Activated CD4-positive, alpha-beta memory T cell treated with anti-CD3 and anti-CD28 coated beads, Interleukin-2, amount 10 ng/mL, durations not matched to agents 7 days and 5 days (primary cell): ENCODE measurements at regions not wholly inside any gene's neighbourhood (a gene's known extent, or its start where the extent isn't known, plus 50 kb on each side); places are given as distances from the start of the nearest gene placed in this dataset.
"Not testable (repeated sequence)": the region's sequence is repeated elsewhere in the genome, so short reads cannot be mapped to it uniquely, and the experiment has no call there.

Experiments
- CTCF ChIA-PET: fragments of 350-600 bp; sonication (Branson Sonifier 250); formaldehyde crosslinking; loops from one replicate; lab custom pipeline; 2021; ENCODE audit warnings: antibody characterized with exemption, inconsistent platforms; lab: Charles Lee
- POLR2A ChIA-PET: fragments of 350-600 bp; sonication (Branson Sonifier 250); formaldehyde crosslinking; loops from one replicate; lab custom pipeline; 2021; ENCODE audit warnings: antibody characterized with exemption; lab: Charles Lee
- DNase-seq: peaks from one replicate; pipeline ENCODE4 v3.0.0-alpha.2; 2020
- H3K27ac Mint-ChIP-seq: one replicate; pipeline ENCODE4 v1.8.0; 2021; ENCODE audit warnings: mild to moderate bottlenecking, mixed read lengths
- H3K27me3 Mint-ChIP-seq: one replicate; pipeline ENCODE4 v1.8.0; 2021; ENCODE audit warnings: mixed read lengths
- H3K36me3 Mint-ChIP-seq: one replicate; pipeline ENCODE4 v1.8.0; 2021; ENCODE audit warnings: low read depth, mixed read lengths
- H3K4me1 Mint-ChIP-seq: one replicate; pipeline ENCODE4 v1.8.0; 2021; ENCODE audit warnings: mixed read lengths
- H3K4me3 Mint-ChIP-seq: one replicate; pipeline ENCODE4 v1.8.0; 2021; ENCODE audit warnings: mild to moderate bottlenecking, mixed read lengths
- H3K9me3 Mint-ChIP-seq: one replicate; pipeline ENCODE4 v1.8.0; 2021; ENCODE audit warnings: mixed read lengths

DNA sequence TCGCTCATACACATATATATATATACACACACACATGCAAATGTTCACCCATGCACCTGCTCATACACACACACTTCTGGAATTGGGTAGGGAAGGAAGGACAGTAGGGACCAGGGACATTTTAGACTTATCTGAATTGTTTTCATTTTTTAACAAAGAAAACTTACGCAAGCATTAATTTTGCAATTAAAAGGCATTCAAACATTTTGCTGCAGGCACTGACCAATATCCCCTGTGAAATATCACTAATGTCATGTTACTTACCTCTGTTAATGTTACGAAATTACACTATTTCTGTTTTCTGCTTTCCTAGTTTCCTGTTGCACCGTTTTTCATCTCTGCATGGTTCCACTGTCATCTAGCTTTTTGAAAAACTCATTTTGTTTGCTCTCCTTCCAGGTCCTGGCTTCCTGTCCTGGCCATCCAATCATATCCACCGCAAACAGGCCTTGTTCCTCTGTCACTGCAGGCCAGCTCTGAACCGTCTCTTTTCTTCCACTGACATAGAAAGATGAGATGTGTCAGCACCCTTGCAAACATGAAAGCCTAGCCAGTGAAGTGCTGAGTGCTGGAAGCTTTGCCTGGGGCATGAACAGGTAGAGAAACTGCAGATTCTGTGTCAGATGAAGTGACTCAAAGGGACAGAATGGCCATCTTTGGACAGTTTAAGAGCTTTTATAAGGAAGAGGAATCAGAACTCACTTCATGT, 114.5 kb downstream of the SEPTIN7 start:
- H3K4me1 Mint-ChIP-seq, H3K27ac Mint-ChIP-seq, DNase-seq, H3K27me3 Mint-ChIP-seq, POLR2A ChIA-PET, H3K4me3 Mint-ChIP-seq, H3K9me3 Mint-ChIP-seq: not testable (repeated sequence)
- CTCF ChIA-PET = interaction anchor here (1.2 to 2.2 kb wide), 2 partner anchors 8 to 61 kb away, joined by 3 to 8 read pairs; no protein-coding TSS in a partner anchor
- H3K36me3 Mint-ChIP-seq = peaks cover 20% of the 10 kb centered on the region

DNA sequence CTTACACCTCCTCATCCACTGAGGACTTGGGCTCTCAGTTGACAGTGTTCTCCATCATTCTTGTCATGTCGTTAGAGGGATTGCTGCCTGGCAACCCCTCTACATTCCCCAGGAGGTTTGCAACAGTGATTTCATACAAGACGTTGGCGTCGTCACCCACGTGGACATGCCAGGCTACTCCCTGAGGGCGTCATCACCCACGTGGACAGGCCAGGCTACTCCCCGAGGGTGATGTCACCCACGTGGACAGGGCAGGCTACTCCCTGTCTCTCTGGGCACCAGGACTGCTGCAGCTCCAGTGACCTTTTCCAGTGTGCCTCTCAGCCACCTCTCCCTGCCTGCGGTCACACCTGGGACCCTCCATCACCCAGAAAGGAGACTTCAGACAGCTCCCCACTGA, 117.4 kb downstream of the SEPTIN7 start:
- CTCF ChIA-PET, H3K36me3 Mint-ChIP-seq, DNase-seq, H3K4me1 Mint-ChIP-seq, POLR2A ChIA-PET, H3K27ac Mint-ChIP-seq, H3K27me3 Mint-ChIP-seq, H3K9me3 Mint-ChIP-seq, H3K4me3 Mint-ChIP-seq: not testable (repeated sequence)

DNA sequence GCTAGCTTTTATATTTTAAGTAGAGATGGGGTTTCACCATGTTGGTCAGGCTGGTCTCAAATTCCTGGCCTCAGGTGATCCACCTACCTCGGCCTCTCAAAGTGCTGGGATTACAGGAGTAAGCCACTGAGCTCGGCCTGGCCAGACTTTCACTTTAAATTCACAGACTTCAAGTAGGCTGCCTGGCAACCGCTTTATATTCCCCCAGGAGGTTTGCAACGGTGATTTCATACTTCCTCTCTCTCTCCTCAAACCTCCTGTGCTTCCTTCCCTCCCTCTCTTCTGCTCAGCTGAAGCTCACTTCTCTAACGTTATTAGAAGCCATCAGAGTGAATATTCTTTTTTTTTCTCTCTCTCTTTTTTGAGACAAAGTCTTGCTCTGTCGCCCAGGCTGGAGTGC, 118.8 kb downstream of the SEPTIN7 start:
- H3K36me3 Mint-ChIP-seq, H3K27ac Mint-ChIP-seq, POLR2A ChIA-PET, H3K4me3 Mint-ChIP-seq, DNase-seq, H3K9me3 Mint-ChIP-seq, H3K4me1 Mint-ChIP-seq, CTCF ChIA-PET, H3K27me3 Mint-ChIP-seq: not testable (repeated sequence)

DNA sequence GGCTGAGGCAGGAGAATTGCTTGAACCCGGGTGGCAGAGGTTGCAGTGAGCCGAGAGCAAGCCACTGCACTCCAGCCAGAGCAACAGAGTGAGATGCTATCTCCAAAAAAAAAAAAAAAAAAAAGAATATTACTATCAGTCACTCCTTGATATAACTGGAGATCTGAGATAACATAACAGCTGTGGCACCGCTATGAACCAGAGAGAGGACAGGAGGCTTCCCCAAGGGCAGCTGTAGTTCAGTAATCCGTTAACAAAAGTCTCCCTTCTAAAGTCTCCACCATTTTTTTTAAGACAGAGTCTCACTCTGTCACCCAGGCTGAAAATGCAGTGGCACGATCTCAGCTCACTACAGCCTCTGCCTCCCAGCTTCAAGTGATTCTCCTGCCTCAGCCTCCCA, 120.5 kb downstream of the SEPTIN7 start:
- CTCF ChIA-PET, DNase-seq, H3K27ac Mint-ChIP-seq, H3K4me1 Mint-ChIP-seq, H3K9me3 Mint-ChIP-seq, POLR2A ChIA-PET, H3K36me3 Mint-ChIP-seq, H3K4me3 Mint-ChIP-seq, H3K27me3 Mint-ChIP-seq: not testable (repeated sequence)

DNA sequence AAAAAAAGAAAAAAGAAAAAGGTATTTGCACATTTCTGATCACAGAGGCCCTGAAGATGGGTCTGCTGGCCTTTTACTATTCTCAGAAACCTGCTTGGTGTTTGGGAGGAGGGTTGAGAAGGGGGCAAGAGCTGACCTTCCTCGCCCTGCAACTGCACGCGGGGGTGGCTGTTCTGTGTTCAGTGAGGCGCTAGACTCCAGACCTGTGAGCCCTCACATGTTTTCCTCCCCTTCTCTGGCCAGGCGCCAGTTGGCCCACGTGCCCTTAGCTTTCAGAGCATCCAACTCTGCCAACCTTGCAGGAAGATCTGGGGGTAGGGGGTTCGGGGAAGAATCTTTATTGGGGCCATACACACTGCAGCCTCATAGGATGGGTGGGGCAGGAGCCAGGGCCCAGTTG, 123.8 kb downstream of the SEPTIN7 start:
- H3K36me3 Mint-ChIP-seq, POLR2A ChIA-PET, DNase-seq, CTCF ChIA-PET, H3K4me3 Mint-ChIP-seq, H3K4me1 Mint-ChIP-seq, H3K27ac Mint-ChIP-seq, H3K9me3 Mint-ChIP-seq, H3K27me3 Mint-ChIP-seq: not testable (repeated sequence)

DNA sequence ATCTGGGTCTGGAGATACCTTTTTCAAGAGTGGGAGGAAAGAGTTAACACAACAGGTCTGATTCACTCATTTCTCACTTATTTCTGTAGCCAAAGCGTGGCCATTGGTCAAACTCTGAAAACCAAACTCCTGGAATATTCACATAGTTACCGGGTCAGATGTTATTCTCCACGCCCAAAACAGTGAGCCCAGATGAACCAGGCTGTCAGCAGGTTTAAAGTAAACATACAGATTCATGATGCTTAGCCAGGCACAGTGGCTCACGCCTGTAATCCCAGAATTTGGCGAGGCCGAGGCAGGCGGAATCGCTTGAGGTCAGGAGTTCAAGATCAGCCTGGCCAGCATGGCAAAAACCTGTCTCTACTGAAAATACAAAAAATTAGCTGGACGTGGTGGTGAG, 126.1 kb downstream of the SEPTIN7 start:
- DNase-seq, H3K27ac Mint-ChIP-seq, H3K27me3 Mint-ChIP-seq, H3K9me3 Mint-ChIP-seq, POLR2A ChIA-PET, H3K4me1 Mint-ChIP-seq, CTCF ChIA-PET, H3K4me3 Mint-ChIP-seq, H3K36me3 Mint-ChIP-seq: not testable (repeated sequence)

DNA sequence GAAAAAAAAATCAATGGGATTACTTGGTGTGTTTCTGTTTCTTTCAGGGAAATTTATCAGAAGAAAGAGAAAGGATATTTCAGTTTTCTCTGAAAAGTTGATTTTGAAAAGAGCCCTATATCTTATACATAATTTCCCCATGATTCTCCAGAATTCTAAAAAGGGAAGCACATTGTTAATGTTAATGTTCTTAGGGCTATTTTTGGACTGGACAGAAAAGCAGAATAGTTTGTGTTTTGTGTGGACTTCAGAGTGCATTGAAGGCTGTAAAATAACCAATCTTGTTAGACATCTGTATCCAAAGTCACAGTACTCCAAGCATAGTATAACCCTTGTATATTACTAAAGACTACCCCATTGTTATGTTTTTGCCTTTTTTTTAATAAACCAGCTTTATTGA, 130.3 kb downstream of the SEPTIN7 start:
- H3K36me3 Mint-ChIP-seq, DNase-seq, H3K4me1 Mint-ChIP-seq, POLR2A ChIA-PET, H3K4me3 Mint-ChIP-seq, CTCF ChIA-PET, H3K27ac Mint-ChIP-seq, H3K9me3 Mint-ChIP-seq, H3K27me3 Mint-ChIP-seq: not testable (repeated sequence)

DNA sequence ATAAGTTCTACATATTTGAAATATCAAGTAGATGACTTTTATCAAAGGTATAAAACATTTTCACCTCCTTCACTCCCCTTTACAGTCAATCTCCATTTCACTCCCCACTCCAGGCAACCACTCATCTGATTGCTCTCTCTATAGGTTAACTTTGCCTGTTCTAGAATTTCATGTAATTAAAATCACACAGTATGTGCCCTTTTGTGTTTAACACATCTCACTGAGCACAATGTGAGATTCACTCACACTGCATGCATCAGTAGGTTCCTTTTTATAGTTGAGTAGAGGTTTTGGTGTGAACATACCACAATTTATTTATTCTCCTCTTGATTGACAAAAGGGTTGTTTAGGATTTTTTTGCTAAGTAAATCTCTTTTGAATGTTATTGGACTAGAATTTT, 130.7 kb downstream of the SEPTIN7 start:
- H3K27me3 Mint-ChIP-seq, CTCF ChIA-PET, H3K4me3 Mint-ChIP-seq, H3K4me1 Mint-ChIP-seq, H3K9me3 Mint-ChIP-seq, H3K27ac Mint-ChIP-seq, DNase-seq, H3K36me3 Mint-ChIP-seq, POLR2A ChIA-PET: not testable (repeated sequence)

DNA sequence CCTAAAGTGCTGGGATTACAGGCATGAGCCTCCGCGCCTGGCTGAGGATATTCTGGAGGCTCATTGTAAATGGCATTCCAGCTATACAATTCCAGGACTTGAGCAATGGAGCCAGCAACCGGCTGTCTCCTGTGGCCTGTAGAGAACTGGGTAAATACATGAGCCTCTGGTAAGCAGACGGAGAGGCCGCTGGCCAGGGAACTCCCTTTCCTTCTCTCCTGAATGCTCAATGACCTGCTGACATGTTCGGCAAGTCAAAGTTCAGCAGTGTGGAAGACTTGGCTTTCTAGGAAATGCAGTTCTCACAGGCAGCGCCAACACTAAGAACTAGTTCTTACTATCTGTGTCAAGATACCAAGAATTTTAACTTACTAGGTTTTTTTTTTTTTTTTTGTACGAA, 139.8 kb downstream of the SEPTIN7 start:
- H3K27me3 Mint-ChIP-seq, H3K9me3 Mint-ChIP-seq, H3K27ac Mint-ChIP-seq, POLR2A ChIA-PET, CTCF ChIA-PET, H3K4me3 Mint-ChIP-seq, DNase-seq, H3K4me1 Mint-ChIP-seq, H3K36me3 Mint-ChIP-seq: not testable (repeated sequence)

DNA sequence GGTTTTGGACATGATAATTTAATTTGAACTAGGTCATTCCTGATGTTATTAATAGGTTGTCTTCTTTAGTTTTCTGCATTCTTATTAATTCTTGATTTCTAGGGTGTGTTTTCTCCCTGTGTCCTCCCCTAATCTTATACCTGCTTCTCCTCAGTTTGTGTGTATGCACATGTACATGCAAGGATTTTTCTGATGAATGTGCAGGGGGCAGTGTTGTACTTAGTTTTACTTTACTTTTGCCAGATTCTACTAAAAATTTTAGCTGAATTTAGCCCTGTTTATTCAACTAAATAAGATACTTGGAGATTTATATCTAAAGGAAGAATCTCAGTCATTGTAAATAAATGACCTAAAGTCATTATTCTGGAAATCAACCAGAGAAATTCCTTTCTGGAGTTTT, 144.8 kb downstream of the SEPTIN7 start:
- POLR2A ChIA-PET, H3K4me1 Mint-ChIP-seq, H3K4me3 Mint-ChIP-seq, CTCF ChIA-PET, H3K9me3 Mint-ChIP-seq, H3K27ac Mint-ChIP-seq, H3K36me3 Mint-ChIP-seq, H3K27me3 Mint-ChIP-seq, DNase-seq: not testable (repeated sequence)

DNA sequence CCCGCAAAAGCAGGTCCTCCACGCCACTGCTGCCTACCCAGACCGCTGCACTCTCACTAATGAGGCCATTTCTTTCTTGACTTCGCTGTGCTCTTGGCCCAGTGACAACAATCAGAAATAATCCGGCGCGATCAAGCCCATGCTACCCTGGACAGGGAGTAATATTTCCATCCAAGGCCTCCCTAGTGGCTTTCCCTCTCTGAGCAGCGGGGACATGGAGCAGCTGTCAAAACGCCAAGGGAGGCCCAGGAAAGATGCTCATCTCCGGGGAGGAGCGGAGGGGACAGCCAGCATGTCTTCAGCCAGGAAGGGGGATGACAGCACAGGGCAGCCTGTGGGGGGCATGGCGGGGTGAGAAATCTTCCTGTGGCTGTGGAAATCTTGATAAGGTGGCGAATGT, 154.9 kb downstream of the SEPTIN7 start:
- H3K4me1 Mint-ChIP-seq, CTCF ChIA-PET, H3K9me3 Mint-ChIP-seq, H3K27me3 Mint-ChIP-seq, H3K36me3 Mint-ChIP-seq, H3K27ac Mint-ChIP-seq, POLR2A ChIA-PET, H3K4me3 Mint-ChIP-seq, DNase-seq: not testable (repeated sequence)

DNA sequence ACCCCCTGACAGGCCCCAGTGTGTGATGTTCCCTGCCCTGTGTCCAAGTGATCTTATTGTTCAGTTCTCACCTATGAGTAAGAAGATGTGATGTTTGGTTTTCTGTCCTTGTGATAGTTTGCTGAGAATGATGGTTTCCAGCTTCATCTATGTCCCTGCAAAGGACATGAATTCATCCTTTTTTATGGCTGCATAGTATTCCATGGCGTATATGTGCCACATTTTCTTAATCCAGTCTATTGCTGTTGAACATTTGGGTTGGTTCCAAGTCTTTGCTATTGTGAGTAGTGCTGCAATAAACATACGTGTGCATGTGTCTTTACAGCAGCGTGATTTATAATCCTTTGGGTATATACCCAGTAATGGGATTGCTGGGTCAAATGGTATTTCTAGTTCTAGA, 156.1 kb downstream of the SEPTIN7 start:
- DNase-seq, H3K4me3 Mint-ChIP-seq, H3K27me3 Mint-ChIP-seq, H3K4me1 Mint-ChIP-seq, H3K36me3 Mint-ChIP-seq, CTCF ChIA-PET, POLR2A ChIA-PET, H3K27ac Mint-ChIP-seq, H3K9me3 Mint-ChIP-seq: not testable (repeated sequence)

DNA sequence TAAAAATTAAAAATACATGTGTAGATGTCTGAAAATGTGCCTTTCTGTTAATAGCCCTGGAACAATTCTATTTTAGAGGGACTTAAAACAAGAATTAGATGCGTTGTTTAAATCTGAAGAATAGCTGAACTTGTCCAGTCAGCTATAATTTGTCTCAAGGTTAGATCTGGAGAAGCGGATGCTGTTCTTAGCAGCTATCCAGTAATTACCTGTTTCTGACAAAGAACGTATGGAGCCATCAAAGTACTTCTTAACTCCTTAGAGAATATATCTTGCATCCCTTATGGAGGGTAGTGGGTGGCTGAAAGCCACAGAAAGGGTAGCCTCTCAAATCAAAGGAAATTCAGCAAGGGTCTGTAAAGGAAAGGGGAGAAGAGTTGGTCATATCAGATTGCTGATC, 160.4 kb downstream of the SEPTIN7 start:
- H3K4me3 Mint-ChIP-seq, POLR2A ChIA-PET, H3K27me3 Mint-ChIP-seq, H3K27ac Mint-ChIP-seq, DNase-seq, H3K9me3 Mint-ChIP-seq, CTCF ChIA-PET, H3K4me1 Mint-ChIP-seq, H3K36me3 Mint-ChIP-seq: not testable (repeated sequence)

DNA sequence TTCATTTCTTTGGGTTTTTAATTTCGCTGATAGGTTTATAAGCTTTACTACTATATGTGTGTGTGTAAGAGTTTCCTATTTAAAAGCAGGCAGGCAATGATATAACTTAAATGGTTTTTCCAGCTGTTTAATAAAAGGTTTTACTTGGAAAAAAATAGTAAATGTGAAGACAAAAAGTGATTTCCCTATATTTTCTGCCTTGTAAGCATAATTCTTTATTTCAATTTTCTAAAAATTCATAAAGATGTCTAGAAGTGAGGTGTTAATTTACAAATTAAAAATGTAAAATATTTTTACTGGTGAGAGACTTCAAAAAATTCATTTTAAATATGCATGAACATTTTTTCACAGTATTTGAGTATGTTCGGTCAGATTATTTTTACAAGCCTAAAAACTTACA, 161.8 kb downstream of the SEPTIN7 start:
- H3K27me3 Mint-ChIP-seq, CTCF ChIA-PET, H3K9me3 Mint-ChIP-seq, H3K36me3 Mint-ChIP-seq, H3K4me3 Mint-ChIP-seq, H3K27ac Mint-ChIP-seq, H3K4me1 Mint-ChIP-seq, DNase-seq, POLR2A ChIA-PET: not testable (repeated sequence)
